ENCODE measurements at regions not wholly inside any gene's neighbourhood (a gene's known extent, or its start where the extent isn't known, plus 50 kb on each side); places are given as distances from the start of the nearest gene placed in this dataset.

DNA sequence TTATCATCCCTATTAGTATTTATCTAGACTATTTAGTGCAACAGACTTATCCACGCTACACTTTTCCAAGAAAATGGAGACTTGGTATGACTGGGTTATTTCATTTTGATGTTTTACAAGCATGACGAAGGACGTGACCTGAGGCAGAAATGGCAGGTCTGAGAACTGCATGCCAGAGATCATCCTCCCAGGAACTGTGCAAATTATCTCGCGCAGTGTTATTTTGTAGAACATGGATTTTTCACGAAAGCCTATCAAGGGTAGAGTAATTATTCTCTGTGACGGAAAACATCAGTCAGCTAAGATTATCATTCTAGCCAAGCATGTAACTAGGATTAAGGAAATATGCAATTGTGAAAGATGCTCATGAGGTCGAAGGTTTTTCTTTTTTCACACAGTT lies 361.5 kb upstream of the AJAP1 start:
- no peak for DNase-seq

DNA sequence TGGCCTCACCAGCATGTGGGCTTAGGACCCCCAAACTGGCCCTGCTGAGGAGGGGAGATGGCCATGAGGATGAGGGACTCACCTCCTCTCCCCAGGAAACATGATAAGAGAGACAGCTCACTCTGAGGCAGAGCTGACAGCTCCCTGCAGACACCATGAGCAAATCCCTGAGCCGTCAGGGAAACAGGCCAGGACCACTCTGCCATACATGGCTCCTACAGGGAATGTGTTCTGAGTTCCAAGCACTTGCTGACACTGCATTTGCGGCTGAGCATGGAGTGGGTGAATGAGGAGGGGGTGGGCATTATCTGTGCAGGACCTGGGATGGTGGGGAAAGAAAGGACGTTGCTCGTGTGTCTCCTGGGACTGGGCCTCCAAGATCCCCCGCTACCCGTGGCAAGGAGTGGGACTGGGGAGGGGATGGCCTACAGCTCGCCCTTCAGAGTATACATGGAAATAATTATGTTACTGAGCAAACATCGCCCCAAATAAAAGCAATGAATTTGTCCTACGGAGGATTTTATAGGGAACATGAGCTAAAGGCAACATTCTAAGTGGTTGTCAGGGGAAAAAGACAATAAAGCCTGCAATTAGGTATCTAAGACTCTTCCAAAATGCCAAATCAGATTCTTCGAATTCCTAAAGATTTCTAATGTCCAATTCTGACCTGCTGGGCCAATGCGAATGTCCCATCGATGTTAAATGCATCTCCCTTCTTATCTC lies 355.9 kb upstream of the AJAP1 start:
- DNase-seq = no peak

DNA sequence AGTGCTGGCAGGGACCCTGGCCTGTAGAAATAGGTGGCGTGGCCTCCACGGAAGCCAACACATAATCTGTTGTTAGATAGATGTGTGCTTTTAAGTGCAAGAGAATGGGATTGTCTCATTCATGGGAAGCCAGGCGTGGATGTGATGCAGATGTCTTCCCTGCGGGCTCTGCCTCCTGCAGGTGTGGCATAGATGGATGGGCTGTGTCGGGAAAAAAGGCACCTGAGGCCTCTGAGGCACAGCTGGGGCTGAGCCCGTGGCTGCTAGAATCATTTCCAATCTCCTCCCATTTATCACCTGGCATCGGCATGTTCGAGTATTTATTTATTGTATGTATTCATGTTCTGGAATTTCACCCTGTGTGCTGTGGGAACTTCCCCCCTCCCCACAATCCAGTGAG lies 353.4 kb upstream of the AJAP1 start:
- DNase-seq = no peak

DNA sequence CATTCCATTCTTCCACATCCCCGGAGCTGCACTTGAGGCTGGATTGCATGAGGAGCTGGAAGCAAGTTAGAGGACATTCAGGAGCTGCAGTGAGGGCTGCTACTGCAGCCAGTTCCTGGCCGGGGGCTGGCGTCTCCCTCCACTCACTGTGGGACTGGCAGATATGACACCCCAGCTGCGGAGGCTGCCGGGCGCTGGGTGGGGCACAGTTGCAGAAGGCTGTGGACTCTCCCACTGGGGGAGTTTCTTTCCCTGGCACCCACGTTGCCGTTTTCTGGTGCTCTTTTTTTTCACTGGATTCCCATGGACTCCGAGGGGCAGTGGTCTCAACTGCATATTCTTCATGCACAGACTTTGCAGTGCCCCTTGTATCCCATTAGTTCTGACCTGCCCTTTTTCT lies 351.1 kb upstream of the AJAP1 start:
- DNase-seq = no peak

DNA sequence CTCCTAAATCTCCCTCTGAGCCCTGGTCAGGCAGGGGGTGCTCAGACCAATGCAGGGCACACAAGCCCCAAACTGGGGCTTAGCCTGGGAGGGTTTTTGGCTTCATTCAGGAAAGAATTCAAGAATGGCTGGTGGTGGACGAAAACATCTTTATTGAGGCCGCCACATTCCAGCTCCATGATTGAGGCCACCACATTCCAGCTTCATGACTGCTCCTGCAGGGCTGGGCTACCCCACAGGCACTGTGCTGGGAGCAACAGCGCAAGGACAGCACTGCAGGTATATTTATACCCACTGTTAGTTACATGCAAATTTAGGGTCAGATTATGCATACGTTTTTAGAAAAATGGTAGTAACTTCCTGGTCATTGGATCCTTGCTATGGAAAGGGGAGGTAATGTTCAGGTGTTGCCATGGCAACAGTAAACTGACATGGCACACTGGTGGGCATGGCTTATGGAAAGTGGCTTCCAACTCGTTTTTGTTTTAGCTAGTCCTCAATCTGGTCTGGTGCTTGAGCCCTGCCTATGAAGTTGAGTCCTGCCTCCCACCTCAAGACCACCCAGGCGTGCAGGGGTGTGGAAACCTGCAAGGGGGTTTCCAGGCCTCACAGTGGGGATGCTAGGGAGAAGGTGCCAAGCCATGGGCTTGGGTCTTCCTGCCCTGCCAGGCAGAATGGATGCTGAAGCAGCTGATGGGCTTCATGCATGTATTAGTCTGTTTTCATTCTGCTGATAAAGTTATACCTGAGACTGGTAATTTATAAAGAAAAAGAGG lies 348.7 kb upstream of the AJAP1 start:
- DNase-seq = no peak

DNA sequence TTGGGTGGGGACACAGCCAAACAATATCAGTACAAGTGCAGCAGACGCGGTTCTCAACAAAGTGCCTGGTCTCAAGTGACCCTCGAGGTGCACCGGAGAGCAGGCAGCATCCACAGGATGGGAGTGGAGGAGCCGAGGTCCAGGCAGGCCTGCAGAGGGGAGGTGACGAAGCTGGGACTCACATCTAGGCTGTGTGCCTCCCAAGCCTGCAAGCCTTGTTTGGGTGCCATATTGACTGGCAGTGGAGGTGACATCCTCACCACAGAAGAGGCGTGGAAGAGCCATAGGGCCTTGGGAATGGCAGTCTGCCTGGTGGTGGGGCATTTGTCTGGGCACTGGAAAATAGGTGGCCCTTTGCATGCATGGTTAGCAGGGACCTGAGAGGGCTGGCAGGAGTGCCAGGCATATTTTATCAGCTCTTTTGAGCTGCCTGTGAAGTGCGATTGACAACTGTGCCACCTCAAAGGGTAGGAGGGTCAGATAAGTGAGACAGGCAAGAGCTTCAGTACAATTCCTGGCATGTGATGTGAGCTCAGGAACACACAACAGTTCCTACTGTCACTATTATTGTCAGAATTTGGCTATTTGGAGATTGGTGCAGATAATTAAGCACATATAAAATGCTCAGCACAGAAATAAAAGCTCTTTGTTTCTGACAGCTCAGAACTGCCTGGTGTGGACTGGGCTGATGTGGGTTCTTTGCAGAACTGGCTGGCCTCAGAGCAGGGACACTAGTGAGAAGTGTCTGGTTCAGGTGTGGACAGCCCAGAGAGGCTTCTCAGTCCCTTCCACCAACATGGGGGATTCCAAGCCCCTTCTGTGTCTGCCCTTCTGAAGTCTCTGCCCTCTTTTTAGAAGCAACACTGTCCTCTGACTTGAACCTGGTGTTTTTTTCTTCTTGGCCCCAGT lies 347.6 kb upstream of the AJAP1 start:
- no peak for DNase-seq

DNA sequence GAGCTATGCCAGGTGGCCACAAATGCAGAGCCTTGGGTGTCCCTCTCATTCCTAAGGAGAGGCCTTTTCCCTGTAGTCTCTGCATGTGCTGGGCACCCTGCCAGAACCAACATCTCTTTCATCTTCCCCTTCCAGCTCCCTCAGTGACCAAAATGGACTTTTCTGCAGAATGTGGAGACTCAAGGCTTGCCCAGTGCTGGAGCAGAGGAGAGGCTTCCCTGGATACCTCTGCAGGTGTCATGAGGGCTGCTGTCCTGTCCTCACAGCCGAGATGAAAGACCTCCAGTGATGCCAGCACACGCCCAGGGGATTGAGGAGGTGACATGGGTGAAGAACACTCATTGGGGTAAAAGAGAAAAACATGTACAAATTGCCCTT lies 347.0 kb upstream of the AJAP1 start:
- no peak for DNase-seq

DNA sequence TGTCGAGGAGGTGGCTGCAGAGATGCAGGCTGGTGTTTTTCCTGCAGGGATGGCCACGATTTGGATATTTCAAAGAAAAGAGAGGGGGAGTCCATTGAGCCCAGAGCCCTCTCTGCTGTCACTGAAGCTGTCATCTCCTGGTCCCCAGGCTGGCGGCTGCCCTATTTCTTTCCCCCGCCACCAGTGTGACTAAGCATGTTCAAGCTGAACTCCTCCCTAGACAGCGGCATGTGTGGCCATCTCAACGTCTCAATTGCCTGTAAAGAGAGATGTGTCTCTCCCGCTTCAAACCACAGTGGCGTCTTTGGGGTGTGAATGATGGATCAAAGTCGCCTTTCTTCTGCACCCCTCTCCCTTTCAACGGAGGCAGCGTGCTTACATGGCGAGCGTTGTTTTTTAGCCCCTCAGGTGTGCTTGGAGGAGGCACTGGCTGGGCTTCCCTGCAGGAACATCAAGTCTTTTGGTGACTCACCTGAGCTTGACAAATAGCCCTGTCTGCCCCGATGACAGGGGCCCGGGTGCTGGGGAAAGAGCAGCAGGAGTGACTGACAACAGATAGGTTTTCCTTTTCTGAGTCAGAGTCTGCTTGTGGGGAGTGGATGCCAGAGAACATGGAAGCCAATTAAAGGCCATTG lies 346.4 kb upstream of the AJAP1 start:
- DNase-seq = no peak

DNA sequence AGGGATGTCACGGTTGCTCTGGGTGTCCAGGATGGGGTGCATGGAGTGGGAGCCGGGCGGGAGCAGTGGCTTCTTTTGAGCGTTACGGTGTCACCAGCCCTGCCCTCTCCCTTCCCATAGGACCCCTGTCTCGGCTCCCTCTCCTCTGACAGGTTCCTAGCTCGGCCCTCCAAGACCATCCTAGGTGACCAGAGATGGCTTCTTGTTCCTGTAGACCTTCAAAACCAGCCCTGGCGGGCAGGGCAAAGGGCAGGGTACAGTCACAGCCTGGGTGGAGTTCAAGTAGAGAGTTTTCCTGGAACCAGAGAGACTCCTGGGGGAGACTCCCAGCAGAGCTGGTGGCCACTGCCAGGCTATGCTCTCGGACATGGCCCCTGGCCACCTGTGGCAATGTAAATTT lies 345.6 kb upstream of the AJAP1 start:
- DNase-seq = no peak

DNA sequence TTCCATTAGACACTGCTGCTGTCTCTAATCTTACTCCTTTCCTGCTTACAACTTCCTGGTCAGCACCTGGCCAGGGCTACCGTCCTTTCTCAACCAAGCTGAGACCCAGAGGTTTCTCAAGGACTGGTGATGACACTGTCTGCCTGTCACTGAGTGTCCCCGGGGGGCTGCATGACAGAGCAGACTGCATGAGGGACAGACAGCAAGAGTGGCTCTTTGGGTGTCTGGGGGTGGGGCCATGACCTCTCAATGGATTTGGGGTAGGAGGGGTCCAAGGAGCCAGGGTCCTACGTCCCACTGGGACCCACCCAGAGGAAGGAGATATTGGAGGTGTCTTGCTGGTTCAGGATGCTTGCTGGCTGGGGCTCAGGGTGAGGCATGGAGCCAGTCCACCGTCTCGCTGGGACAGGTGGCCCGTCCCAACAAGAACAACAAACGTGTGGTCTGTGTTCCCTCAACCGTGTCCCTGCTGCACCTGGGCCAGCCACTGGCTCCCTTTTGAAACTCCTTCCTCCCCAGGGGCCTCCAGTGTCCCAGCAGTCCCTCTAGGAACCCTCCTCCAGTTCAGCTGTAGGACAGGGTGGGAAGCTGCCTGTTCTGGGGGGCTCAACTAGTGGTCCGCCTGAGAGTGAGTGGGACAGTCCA lies 344.6 kb upstream of the AJAP1 start:
- DNase-seq = no peak

DNA sequence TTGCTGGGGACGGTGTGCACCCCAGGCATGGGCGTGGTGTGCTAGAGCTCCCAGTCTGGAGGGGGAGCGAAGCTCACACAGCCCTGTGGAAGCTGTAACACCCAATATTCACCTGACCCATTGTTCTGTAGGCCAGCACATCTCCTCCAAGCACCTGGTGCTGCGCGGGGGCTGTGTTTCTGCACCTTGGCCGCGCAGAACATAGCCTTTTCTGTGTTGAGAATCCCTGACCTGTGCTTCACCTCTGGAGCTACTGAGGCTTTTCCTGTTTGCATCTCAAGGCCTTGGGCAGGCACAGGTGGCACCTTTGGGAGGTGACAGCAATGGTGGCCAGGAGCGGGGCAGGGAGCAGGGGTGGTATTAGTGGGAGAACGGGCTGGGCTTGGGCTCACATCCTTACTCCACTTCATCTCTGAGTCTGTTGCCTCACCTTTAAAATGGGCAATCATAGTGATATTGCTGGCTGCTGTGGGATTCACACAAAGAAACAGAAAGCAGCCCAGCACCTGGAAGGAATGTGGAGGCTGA lies 343.9 kb upstream of the AJAP1 start:
- no peak for DNase-seq

DNA sequence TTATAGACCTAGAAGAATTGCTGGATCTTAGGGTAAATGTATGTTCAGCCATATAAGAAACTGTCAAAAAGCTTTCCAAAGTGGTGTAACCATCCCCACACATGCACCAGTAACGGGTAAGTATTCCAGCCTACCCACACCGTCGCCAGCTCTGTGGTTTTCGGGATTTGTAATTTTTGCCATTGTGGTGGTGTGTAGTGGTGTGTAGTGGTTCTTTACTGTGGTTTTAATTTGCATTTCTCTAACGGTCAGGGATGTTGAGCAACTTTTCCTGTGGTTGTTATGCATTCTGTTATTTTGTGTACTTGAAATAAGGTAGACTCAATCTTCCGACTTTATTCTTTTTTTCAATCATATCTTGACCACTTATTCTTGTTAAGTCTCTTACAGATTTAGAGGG lies 342.4 kb upstream of the AJAP1 start:
- no peak for DNase-seq

DNA sequence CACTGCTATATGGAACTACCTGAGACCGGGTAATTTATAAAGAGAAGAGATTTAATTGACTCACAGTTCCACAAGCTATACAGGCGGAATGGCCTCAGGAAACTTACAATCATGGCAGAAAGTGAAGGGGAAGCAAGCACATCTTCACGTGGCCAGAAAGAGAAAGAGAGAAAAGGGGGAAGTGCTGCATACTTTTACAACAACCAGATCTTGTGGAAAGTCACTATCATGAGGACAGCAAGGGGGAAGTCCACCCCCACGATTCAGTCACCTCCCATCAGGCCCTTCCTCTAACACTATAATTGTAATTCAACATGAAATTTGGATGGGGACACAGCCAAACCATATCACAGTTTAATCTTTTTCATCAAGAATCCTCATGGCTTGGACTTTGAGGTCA lies 339.2 kb upstream of the AJAP1 start:
- DNase-seq = no peak

DNA sequence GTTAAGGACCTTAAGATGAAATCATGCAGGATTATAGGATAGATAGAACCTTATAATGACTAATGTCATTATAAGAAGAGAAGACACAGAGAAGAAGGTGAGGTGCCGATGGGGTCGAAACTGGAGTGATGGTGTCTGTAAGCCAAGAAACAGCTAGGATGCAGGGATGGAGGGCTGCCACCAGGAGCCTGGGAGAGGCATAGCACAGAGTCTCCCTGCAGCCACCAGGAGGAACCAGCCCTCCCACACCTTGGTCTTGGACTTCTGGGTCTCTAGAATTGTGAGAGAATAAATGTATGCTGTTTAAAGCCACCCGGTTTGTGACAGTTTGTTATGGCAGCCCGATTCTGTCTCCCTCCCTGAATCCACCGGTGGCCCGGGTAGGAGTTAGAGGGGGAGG lies 337.2 kb upstream of the AJAP1 start:
- no peak for DNase-seq

DNA sequence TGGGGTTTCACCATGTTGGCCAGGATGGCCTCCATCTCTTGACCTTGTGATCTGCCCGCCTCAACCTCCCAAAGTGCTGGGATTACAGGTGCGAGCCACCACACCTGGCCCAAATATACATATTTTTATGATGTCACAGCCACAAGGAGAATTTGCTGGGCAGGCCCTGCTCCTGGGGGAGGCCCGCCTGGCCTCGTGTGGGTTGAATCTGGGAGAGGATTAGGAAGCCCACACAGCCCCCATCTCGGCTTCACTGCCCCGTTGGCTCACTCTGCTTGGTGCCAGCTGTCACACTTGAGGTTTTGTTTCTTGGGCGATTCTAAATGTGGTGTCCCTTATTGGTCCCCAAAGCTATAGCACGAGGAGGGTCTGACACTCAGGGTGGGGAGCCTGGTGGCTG lies 335.7 kb upstream of the AJAP1 start:
- DNase-seq = no peak

DNA sequence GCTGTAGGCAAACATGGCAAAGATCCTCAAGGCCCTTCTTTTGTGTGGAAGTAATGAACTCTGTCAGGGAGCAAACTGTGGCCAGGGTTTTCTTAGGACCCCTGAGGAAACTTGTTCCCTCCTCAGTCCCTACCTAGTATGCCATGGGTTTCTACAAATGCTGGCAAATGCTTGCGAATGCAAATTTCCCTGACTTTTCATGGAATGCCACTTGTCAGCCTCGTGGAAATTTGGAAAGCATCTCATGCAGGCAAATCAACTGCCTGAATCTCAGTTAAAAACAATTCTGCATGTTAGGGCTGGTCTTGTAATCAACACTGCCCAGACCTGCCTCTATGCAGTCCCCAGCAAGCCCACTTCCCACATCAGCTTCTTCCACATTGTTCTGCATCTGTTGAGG lies 334.9 kb upstream of the AJAP1 start:
- no peak for DNase-seq

DNA sequence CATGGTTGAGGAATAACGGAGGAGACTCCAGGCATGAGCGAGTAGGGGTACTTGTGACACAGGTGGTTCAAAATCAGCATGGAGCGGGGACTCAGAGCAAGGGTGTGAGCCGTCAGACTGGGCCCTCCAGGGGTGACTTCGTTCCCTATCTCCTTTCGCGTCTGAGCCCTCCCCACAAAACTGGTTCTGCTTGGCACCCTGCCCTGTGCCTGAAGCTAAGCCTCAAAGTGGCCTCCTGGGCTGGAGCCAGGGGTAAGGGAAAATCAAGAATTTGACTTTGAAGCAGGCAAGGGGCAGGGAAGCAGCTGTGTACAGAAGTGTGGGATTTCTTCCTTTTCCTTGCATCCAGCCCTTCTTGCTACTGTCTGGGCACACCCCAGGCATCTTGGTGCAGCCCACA lies 331.5 kb upstream of the AJAP1 start:
- DNase-seq = no peak

DNA sequence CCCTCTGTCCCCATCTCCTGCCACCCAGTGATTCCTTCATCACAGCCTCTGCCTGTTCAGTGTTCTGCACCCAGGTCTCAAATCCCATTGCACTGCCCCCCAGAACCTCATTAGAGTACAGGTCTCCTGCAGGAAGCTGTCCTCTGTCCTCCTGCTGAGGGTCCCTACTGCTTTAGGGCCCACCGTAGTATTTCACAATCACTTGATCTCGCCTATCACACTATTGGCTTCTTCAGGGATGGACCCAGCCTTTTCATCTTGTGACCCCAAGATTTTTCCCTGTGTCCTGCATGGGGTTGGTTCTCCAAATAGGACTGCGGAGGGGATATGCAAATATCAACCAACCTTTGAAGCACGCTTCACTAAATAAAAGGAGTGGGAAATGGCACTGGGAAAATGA lies 331.1 kb upstream of the AJAP1 start:
- DNase-seq = no peak

DNA sequence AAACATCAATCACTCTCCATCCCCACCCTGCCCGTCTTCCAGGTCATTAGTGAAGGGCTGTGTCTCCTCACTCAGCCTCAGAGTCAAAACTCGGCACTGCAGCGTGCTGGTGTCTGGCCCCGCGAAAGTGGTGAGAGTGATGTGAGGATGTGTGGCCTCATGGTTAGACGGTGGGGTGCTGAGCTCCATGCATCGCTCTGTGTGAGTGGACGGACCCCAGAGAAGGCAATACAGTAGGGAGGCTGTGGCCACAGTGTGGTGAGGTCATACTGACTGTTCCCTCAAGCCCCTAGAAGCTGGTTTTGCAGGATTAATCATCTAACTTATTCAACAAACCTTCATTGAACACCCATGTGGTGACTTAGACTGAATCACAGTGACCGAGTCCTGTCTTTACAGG lies 329.9 kb upstream of the AJAP1 start:
- DNase-seq = no peak

DNA sequence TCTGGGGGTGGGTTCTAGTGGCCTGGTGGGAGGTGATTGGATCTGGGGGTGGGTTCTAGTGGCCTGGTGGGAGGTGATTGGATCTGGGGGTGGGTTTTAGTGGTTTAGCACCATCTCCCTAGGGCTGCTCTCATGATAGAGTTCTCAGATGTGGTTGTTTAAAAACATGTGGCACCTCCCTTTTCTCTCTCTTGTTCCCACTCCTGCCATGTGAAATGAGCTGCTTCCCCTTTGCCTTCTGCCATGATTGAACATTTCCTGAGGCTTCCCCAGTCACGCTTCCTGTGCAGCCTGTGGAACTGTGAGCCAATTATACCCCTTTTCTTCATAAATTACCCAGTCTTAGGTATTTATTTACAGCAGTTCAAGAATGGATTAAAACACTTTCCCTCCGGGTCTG lies 327.3 kb upstream of the AJAP1 start:
- no peak for DNase-seq

DNA sequence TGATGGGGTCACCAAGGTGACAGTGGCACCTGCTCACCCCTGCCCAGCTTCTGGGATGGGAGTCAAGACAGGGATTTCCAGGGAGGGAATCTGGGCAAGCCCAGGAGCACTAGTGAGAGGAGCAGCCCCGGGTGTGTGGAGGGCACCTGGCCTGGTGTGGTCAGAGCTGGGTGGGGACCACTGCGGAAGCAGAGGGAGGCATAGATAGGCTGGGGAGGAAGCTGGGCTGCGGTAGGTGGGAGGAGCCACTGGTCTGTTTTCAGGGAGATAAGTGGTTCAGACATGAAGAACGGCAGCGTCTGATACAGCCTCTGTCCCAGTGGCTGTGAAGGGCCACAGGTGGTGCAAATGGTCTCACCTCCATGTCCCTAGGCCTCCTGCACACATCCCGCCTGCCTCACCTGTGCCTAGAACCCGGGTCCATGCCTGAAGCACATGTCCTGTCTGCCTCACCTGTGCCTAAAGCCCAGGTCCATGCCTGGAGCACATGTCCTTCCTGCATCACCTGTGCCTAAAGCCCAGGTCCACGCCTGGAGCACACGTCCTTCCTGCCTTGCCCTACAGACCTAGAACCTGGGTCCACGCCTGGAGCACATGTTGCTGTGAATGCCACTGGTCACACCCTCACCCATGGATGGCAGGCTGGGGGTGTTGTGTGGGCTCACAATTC lies 325.9 kb upstream of the AJAP1 start:
- DNase-seq = no peak

All from SW 1271 (cell line).